Thyroid gland (tissue), 4 donors: ENCODE measurements at regions not wholly inside any gene's neighbourhood (a gene's known extent, or its start where the extent isn't known, plus 50 kb on each side); places are given as distances from the start of the nearest gene placed in this dataset.

Source experiments
- DNase-seq, 2 donors: peaks; one replicate each; pipeline ENCODE4 v3.0.0-alpha.2; 2019
- H3K27ac ChIP-seq, 3 donors: fragments of 200-600 bp; sonication (generic); 1 replicate in 2 of 3; 2 replicates in 1 of 3; pipeline ENCODE4 v1.5.1; 2016 to 2019; ENCODE audit warnings: mild to moderate bottlenecking in 1 of 3, moderate library complexity in 1 of 3
- H3K27me3 ChIP-seq: fragments of 200-600 bp; sonication (generic); one replicate; pipeline ENCODE4 v1.5.1; 2019
- H3K36me3 ChIP-seq, 2 donors: fragments of 200-600 bp; sonication (generic); one replicate each; pipeline ENCODE4 v1.5.1; 2016 to 2019
- H3K4me1 ChIP-seq, 2 donors: fragments of 200-600 bp; sonication (generic); one replicate each; pipeline ENCODE4 v1.5.1; 2017 to 2019
- H3K4me3 ChIP-seq, 3 donors: fragments of 200-600 bp; sonication (generic); replicated peaks in 1 of 3; 1 replicate in 2 of 3; 2 replicates in 1 of 3; pipeline ENCODE4 v1.5.1; 2016; ENCODE audit warnings: mild to moderate bottlenecking in 1 of 3
- H3K9me3 ChIP-seq: fragments of 200-600 bp; sonication (generic); one replicate; pipeline ENCODE4 v1.5.1; 2017
- POLR2A ChIP-seq, 2 donors: fragments of 450-650 bp; IDR thresholded peaks; one replicate each; pipeline ENCODE4 v1.6.1; 2017; ENCODE audit warnings: antibody characterized with exemption in 2 of 2, mild to moderate bottlenecking in 2 of 2, moderate library complexity in 1 of 2
- WGBS, 2 donors: methylation state at CpG; one replicate each; pipeline ENCODE4 v1.1.5; 2017; 5-methylcytosine and 5-hydroxymethylcytosine counted together
- intact Hi-C: fragments of 100-400 bp; cut with DNase I; formaldehyde crosslinking; loops from one replicate; pipeline ENCODE4 v1.15.1; 2023
- TF ChIP-seq, protein P1 (sequence below), 6 experiments: fragments of 200-600 bp in 3 of 6; fragments of 450-650 bp in 3 of 6; sonication (generic) in 3 of 6; IDR thresholded peaks; one replicate each; pipeline ENCODE4 v1.5.1; 2016 to 2019; ENCODE audit warnings: antibody characterized with exemption in 6 of 6, mild to moderate bottlenecking in 2 of 6, inconsistent platforms in 1 of 6, moderate library complexity in 1 of 6

GRCh38 chr4:123046096-123046495, 123.7 kb upstream of the NUDT6 start:
- H3K9me3 ChIP-seq = no peaks in the 10 kb centered on the region

GRCh38 chr4:123050018-123050417, 127.6 kb upstream of the NUDT6 start:
- WGBS, 2 donors = 96 to 97% methylated on average over 2 of the region's 2 CpGs

More at GRCh38 chr4:123046096-123046495, 123.7 kb upstream of the NUDT6 start:
- Histone ChIP-seq H3K27me3 (no peaks in the 10 kb centered on the region), H3K36me3 (no peaks in the 10 kb centered on the region), H3K4me1 (no peaks in the 10 kb centered on the region), H3K4me3 (no peak overlapping the region), H3K27ac (no peak overlapping the region)
- TF ChIP-seq, protein P1, sequence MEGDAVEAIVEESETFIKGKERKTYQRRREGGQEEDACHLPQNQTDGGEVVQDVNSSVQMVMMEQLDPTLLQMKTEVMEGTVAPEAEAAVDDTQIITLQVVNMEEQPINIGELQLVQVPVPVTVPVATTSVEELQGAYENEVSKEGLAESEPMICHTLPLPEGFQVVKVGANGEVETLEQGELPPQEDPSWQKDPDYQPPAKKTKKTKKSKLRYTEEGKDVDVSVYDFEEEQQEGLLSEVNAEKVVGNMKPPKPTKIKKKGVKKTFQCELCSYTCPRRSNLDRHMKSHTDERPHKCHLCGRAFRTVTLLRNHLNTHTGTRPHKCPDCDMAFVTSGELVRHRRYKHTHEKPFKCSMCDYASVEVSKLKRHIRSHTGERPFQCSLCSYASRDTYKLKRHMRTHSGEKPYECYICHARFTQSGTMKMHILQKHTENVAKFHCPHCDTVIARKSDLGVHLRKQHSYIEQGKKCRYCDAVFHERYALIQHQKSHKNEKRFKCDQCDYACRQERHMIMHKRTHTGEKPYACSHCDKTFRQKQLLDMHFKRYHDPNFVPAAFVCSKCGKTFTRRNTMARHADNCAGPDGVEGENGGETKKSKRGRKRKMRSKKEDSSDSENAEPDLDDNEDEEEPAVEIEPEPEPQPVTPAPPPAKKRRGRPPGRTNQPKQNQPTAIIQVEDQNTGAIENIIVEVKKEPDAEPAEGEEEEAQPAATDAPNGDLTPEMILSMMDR (IDR thresholded peaks at IDR 0.05) = no peak
- no peak for TF ChIP-seq POLR2A (IDR thresholded peaks at IDR 0.05)
- intact Hi-C loops = no loop called here
- WGBS, 2 donors = 93 to 94% methylated on average over 3 of the region's 3 CpGs
- no peak for DNase-seq

DNA sequence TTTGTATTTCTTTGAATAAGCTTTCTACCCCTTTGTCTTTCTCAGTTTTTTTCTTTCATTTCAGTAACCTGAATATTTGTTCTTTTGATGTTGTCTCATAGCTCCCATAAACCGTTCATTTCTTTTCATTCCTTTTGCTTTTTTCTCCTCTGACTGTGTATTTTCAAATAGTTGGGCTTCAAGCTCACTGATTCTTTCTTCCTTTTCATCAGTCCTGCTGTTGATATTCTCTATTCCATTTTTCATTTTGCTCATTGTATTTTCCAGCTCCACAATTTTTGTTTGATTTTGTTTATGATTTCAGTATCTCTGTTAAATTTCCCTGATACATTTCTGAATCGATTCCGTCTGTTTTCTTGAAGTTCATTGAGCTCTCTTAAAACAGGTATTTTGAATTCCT, 129.6 kb upstream of the NUDT6 start:
- H3K4me3 ChIP-seq = no peak overlapping the region
- H3K27ac ChIP-seq = no peak overlapping the region
- H3K4me1 ChIP-seq = no peaks in the 10 kb centered on the region
- 97 to 98% methylated on average over 3 of the region's 3 CpGs for WGBS, 2 donors
- TF ChIP-seq, protein P1 (IDR thresholded peaks at IDR 0.05) = no peak
- no peak for TF ChIP-seq POLR2A (IDR thresholded peaks at IDR 0.05)
- DNase-seq = no peak
- no peaks in the 10 kb centered on the region for H3K9me3 ChIP-seq
- H3K36me3 ChIP-seq = no peaks in the 10 kb centered on the region
- intact Hi-C loops = no loop called here
- no peaks in the 10 kb centered on the region for H3K27me3 ChIP-seq

More at GRCh38 chr4:123050018-123050417, 127.6 kb upstream of the NUDT6 start:
- Histone ChIP-seq H3K27ac (no peak overlapping the region), H3K36me3 (no peaks in the 10 kb centered on the region), H3K9me3 (no peaks in the 10 kb centered on the region), H3K4me3 (no peak overlapping the region), H3K27me3 (no peaks in the 10 kb centered on the region), H3K4me1 (no peaks in the 10 kb centered on the region)
- intact Hi-C loops = no loop called here
- TF ChIP-seq POLR2A (IDR thresholded peaks at IDR 0.05) = no peak
- TF ChIP-seq, protein P1 (IDR thresholded peaks at IDR 0.05) = no peak
- DNase-seq = no peak

GRCh38 chr4:123055943-123056342, 133.5 kb upstream of the NUDT6 start:
- intact Hi-C loops = no loop called here

DNA sequence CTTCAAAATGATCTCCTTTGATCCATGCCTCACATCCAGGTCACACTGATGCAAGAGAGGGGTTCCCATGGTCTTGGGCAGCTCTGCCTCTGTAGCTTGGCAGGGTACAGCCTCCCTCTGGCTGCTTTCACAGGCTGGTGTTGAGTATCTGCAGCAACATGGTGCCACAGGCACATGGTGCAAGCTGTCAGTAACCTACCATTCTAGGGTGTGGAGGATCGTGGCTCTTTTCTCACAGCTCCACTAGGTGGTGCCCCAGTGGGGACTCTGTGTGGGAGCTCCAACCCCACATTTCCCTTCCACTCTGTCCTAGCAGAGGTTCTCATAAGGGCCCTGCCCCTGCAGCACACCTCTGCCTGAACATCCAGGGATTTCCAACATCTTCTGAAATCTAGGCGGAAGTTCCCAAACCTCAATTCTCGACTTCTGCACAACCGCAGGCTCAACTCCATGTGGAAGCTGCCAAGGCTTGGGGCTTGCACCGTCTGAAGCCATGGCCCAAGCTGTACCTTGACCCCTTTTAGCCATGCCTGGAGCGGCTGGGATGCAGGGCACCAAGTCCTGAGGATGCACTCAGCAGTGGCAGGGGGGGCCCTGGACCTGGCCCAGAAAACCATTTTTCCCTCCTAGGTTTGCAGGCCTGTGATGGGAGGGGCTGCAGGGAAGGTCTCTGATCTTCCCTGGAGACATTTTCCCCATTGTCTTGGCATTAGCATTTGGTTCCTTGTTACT, 137.8 kb upstream of the NUDT6 start:
- no peaks in the 10 kb centered on the region for H3K27me3 ChIP-seq
- TF ChIP-seq, protein P1 (IDR thresholded peaks at IDR 0.05) = no peak
- TF ChIP-seq POLR2A (IDR thresholded peaks at IDR 0.05) = no peak
- no peaks in the 10 kb centered on the region for H3K4me1 ChIP-seq
- DNase-seq = no peak
- H3K36me3 ChIP-seq = no peaks in the 10 kb centered on the region
- intact Hi-C loops = no loop called here
- 100% methylated on average over 5 of the region's 6 CpGs; no CpG with 5 or more reads in 1 of the 2 donors for WGBS, 2 donors
- no peak overlapping the region for H3K4me3 ChIP-seq
- no peak overlapping the region for H3K27ac ChIP-seq
- no peaks in the 10 kb centered on the region for H3K9me3 ChIP-seq

More at GRCh38 chr4:123055943-123056342, 133.5 kb upstream of the NUDT6 start:
- Histone ChIP-seq H3K4me1 (no peaks in the 10 kb centered on the region), H3K4me3 (no peak overlapping the region), H3K36me3 (no peaks in the 10 kb centered on the region), H3K27me3 (no peaks in the 10 kb centered on the region), H3K9me3 (no peaks in the 10 kb centered on the region), H3K27ac (no peak overlapping the region)
- DNase-seq = no peak
- no peak for TF ChIP-seq POLR2A (IDR thresholded peaks at IDR 0.05)
- TF ChIP-seq, protein P1 (IDR thresholded peaks at IDR 0.05) = no peak
